GM21367 (cell line): ENCODE measurements at regions not wholly inside any gene's neighbourhood (a gene's known extent, or its start where the extent isn't known, plus 50 kb on each side); places are given as distances from the start of the nearest gene placed in this dataset.
"Not testable (repeated sequence)": the region's sequence is repeated elsewhere in the genome, so short reads cannot be mapped to it uniquely, and the experiment has no call there.

ENCODE experiments used
- ATAC-seq: cut with Tn5 transposase; IDR thresholded peaks from one replicate; pipeline ENCODE4 v1.9.1; 2021; ENCODE audit not compliant: unreplicated experiment

DNA sequence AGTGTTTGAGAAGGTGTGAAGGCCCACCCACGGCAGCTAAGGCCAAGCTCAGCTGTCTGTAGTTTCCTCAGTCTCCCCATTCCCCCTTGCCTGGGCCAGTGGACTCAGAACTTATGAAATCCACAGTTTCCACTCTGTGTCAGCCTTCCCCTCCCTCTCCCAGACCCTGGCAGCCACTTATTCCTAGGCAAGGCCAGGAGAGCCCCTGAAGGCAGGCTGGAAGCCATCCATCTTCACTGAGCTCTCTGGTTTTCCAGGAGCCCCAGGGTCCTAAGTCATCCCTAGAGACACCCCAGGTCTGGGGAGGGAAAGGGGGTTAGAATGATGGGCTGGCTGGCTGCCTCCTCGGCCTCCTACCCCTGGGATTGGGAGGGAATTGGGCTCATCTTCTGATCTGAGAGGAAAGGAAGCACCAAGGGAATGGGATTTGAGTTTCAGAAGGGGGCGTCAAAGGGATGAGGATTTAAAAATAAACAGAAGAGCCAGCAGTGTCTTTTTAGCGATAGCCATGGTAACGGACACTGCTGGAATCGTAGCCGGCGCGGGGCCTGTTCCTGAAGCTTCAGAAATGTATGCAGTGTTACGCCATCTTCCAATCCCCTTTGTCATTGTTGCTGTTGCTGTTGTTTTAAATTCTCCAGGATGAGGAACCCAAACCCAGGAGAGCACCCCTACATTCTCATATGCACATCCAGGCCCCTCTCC, 561.1 kb upstream of the CADM1 start:
- ATAC-seq: no peak

GRCh38 chr11:116062490-116063171, 558.4 kb upstream of the CADM1 start:
- no peak for ATAC-seq

DNA sequence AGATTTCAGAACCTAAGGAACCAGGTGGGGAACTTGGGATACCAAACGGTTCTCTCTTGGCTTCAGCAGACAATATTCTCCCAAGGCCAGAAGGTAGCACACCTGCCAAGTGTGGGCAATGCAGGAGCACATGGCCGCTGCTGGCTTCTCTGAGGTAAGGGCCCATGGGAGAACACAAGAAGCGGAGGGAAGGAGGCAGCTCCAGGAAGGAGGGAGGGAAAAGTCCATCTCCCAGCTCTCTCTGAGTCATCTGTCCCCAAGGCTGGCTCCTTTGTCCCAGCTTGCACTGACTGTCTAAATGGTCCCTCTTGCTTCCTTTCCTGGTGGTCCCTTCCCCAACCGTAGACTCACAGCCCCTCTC, 557.9 kb upstream of the CADM1 start:
- no peak for ATAC-seq

- no peak for ATAC-seq
Observed at GRCh38 chr11:116061322-116061721, 557.1 kb upstream of the CADM1 start.

DNA sequence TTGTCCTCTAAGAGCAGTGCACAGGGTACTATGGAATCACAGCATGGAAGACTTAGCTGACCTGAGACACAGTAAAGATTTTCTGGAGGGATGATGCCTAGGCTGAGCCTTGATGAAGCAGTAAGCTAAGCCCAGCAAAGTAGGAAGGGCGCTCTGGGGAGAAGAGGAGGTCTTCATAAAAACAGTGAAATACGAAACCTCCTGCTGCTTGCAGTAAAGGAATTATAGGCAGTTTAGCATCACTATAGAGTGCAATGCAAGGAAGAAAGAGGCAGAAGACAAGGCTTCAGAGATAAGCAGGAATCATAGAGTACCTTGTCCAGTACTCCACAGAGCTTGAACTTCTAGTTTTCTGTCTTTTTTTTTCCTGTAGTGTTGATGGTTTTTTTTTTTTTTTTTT, 555.7 kb upstream of the CADM1 start:
- ATAC-seq: no peak

GRCh38 chr11:116057000-116057399, 552.8 kb upstream of the CADM1 start:
- no peak for ATAC-seq

GRCh38 chr11:116055064-116055463, 550.8 kb upstream of the CADM1 start:
- ATAC-seq: no peak

GRCh38 chr11:116053548-116053919, 549.3 kb upstream of the CADM1 start:
- ATAC-seq: no peak

DNA sequence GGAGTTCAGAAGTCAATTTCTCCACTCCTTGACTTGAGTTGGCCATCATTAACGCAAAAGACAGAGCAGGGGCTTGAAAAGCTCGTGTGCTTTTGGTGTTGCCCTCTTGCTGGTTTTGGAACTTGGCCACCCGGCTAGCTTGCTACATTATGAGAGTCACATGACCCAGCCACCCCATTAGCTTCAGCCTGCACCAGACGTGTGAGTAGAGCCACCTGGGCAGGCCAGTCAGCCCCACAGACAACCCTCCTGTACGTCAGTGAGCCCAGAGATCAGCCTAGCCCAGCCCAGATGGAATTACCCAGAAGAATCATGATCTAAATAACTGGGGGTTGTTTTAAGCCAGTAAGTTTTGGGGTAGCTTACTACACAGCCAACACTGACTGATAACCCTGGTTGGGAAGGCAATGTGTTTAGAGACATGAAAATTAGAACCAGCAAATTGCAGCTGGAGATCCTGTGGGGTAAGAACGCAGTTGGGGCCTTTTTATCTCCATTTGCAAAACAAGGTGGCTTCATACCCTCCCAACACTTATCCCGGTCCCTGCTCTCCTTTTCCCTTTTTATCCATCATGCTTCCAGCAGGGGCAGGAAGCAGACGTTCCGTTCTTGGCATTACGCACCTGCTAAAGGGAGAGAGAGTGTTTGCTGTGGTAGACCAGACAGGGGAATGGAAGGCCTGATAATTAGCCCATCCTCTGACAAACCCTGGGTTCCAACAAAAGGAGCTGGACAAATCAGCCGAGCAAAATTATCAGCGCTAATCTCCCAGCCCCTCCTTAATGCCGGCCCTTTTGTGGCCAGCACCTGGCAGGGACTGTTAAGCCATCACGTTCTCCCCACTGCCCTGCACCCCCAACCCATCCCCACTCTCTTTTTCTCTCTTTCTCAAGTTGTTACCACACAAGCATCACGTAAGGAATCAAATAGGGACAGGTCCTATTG, 548.7 kb upstream of the CADM1 start:
- ATAC-seq: no peak

DNA sequence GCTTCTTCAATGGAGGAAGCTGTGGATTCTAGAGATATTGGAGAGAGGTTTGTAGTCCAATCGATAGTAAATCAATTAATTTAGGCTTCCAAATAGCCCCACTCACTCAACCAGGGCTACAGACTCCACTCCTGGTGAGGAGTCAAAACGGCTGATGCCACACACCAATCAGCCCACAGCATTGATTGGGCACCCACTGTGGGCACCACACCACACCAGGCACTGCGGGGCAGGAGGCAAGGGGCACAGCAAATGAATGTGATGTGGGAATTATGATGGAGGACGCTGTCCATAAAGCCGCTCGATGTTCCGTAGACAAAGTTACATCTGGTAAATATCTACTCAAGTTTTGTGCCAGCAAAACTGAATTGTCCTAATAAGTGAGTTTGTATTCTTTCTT, 547.3 kb upstream of the CADM1 start:
- ATAC-seq: no peak

DNA sequence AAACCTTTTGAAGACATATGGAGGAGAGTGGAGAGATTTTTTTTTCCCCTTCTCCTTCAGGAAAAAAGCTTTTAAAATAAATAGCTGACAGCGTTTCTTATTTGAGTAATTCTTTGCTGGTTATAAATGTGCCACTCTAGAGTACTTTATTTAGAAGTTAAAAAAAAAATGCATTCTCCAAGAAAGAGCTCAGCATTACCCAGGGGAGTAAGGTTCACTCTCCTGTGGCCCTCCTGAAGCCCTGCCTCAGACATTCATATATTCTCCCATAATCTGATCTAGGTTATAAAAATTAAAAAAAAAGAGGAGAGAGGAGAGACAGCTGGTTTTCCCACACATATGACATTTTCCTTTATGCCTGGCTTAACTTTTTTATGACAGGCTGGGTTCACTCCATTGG, 545.2 kb upstream of the CADM1 start:
- ATAC-seq: no peak

- ATAC-seq: no peak
Observed at GRCh38 chr11:116046127-116046526, 541.9 kb upstream of the CADM1 start.

DNA sequence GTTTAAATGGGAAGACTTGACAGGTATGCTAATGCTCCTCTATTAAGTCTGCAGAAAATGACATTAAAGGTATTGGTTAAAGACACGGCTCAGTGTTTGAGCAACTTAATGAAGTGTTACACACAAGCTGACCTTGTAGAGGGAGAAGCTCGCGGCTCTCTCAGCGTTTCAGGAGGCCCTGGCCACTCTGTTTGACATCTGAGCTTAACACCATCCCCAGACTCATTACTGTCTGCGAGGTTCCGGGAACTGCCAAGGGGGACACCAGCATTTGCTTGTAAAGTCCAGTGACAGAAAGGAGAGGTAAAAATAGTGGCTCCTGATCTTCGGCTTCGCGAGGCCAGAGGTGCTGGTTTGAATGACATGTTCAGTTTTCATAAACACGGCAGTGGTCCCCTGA, 540.7 kb upstream of the CADM1 start:
- no peak for ATAC-seq

DNA sequence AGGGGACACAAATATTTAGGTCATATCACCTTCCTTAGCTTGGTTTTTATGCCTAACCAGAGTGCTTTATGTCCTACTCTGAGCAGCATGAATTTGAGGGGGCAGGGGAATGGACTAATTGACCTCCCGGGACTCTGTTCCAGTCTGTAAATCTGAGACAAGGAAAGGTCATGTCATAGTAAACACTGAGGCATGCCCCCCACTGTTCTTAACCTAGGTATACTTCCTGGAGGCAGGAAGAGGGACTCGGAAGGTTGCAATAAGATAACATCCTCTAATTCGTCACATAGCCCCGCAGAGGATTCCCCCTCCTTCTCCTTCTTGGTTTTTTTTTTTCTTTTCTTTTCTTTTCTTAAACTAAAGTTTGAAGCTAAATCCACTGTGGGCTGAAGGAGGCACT, 540.3 kb upstream of the CADM1 start:
- no peak for ATAC-seq

DNA sequence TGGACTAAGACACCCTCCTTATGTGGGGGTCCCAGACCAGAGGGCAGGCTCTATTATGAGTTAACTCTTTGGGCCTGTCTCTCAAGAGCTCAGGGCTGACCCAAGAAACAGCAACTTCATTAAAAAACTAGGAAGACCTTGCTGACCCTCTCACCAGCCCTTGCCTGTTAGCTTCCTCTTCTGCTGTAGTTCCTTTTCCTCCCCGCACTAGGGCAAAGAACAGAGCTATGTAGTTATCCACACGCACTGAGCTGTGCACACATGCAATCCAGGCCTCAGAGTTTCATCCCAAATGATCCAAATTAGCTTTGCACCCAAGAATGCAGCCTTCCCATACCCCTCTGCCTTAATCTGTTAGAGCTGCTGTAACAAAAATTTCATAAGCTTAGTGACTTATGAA, 539.6 kb upstream of the CADM1 start:
- ATAC-seq: no peak

DNA sequence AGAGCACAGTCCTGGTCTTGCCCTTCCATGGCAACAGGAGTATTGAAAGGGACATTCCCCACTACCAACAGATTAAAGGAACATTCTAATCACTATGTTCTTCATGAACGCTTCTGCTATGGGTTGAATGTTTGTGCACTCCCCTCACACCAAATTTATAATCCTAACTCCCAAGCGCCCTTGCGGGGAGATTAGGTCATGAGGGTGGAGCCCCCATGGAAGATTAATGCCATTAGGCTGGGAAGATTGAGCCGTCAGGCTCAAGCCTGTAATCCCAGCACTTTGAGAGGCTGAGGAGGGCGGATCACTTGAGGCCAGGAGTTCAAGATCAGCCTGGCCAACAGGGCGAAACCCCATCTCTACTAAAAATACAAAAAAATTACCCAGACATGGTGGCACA, 538.8 kb upstream of the CADM1 start:
- not testable (repeated sequence) for ATAC-seq

DNA sequence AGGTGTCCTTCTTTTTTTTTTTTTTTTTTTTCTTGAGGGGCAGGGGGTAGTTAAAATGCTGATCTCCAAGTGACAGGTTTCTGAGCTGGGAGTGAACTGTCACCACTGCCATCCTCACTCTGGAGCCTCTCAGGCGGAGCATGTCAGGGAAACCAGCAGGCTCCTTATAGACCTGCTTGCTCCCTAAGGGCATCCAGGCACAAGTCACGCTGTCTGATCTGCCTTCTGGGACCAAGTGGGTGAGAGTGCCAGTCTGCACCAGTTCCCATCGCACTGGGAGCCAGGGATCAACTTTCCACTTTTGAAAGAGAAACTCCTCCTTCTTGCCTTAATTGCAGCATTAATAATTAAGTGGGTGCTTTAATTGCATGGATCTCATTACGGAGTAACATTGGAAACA, 537.9 kb upstream of the CADM1 start:
- ATAC-seq: no peak

DNA sequence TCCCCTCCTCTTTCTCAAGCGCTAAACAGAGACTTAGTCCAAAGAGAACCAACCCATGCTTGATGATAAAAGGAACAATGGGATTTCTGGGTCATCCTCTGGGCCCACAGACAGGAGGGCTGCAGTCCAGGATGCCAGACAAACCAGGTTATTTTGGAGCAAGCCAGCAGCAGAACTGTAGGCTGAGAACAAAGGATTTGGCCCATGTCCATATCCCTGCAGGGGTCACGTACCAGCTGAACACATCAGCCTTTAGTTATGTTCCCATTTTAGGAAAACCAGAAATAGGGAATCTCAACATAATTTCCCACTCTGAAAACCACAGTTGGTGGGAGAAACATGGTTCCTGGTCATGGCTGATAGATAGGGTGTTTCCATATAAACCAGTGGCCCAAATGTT, 533.6 kb upstream of the CADM1 start:
- no peak for ATAC-seq

DNA sequence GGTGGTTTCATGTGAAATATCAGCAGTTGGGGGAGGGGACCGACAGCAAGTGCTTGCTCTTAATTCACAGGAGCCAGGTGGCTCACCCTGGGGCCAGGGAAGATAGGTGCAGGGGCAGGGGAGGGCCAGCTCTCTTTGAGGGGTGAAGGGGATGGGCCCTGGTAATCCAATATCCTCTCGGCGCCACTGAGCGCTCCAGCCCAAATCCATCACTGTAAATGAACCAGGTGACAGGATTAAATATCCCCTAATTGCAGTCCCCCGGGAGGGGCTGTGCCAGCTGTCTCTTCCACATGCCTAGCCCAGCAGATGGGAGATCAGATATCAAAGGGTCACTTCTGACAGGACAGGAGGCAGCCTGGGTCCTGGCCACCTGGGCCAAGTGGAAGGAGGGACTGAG, 531.8 kb upstream of the CADM1 start:
- no peak for ATAC-seq

- ATAC-seq: no peak
Observed at GRCh38 chr11:116033931-116034553, 529.8 kb upstream of the CADM1 start.

- ATAC-seq: no peak
Observed at GRCh38 chr11:116030697-116031331, 526.6 kb upstream of the CADM1 start.
